Hematopoietic multipotent progenitor cell treated with erythropoietin and hydrocortisone succinate and interleukin-3 and kit ligand, for 4 days (in vitro differentiated cells): ENCODE measurements at regions not wholly inside any gene's neighbourhood (a gene's known extent, or its start where the extent isn't known, plus 50 kb on each side); places are given as distances from the start of the nearest gene placed in this dataset.
"Not testable (repeated sequence)": the region's sequence is repeated elsewhere in the genome, so short reads cannot be mapped to it uniquely, and the experiment has no call there.

Experiments used
- DNase-seq: peaks from one replicate; pipeline ENCODE4 v3.0.0-alpha.2; 2015

DNA sequence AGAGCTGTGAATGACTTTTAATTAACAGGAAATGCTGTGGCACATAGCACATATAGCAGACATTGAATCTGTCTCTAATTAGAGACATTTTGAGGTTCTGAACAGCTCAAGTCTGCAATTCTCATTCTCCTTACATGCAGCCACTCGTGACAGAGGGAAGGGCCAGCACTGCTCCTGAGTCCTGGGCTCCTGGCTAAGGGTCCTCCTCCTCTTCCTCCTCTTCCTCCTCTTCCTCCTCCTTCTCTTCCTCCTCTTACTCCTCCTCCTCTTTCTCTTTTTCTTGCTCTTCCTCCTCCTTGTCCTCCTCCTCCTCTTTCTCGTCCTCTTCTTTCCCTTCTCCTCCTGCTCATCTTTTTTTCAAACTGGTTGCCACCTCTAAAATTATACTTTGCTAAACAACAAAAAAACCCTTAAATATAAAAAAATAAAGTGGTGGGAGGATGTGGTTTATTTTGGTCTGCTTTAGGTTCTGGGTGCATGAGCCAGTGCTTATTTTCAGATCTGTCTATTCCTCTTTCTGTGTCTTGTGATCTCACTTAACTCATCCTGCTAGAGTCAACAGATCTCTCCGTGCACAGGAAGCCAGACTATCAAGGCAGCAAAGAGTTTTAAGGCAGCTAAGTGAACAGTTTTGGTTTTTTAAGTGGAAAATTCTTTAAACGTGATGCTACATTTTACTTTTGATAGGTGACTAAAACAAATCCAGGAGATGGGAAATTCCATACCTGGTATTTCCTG is 159.3 kb downstream of the CD83 start:
- DNase-seq, result peak; percentile 70

DNA sequence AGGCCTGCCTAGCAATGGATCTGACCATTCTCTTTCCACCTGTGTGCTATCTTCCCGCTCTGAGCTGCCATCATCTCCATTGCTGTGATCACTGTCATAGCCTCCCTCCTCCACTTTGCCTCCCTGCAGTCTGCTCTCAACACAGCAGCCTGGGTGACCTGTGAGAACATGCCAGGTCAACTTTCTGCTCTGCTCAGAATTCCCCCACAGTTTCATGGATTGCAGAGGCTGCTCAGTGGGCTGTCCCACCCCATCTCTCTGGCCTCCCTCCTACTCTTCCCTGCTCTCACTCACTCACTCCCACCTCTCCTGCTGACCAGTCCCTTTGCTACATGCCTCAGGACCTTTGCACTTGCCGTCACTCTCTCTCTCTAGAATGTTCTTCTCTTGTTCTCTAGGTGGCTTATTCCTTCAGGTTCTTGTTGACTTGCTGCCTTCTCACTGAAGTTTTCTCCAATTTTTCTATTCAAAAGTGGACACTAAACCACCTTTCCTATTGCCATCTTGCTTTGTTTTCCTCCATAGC is 159.9 kb downstream of the CD83 start:
- DNase-seq, result no peak

DNA sequence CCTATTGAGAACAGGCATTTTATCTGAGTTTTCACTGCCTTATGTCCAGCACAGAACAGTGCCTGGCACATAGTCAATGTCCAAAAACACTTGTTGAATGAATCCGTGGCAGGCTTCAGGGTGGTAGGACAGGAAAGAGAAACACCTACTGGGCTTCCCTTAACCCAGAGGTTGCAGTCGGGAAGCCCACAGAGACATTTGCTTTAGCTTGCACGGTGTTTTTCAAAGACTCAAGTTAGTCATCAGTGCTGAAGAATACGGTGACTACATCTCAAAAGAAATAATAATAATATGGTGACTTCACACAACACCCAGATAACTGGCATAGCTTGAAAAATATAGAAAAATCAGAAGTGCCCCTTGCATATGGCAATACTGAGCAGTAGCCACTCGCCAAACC is 160.4 kb downstream of the CD83 start:
- no peak for DNase-seq

DNA sequence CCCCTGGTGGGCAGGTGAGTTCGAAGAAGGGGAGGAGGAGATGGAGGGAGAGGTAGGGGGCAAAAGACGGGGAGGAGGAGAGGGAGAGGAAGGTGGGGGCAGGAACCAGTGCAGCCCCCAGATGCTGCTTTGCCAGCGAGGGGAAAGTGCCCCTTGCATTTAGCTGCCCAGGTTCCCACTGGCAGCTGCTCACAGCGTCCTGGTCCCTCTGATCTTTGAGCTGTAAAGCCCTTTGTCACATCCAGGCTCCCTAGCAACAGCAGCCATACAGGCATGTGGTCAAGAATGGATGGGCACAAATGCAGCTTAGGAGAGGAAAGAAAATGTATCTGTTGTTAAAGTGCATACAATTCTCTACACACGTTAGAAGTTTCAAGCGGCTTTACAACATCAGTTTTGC is 160.9 kb downstream of the CD83 start:
- DNase-seq, result no peak

DNA sequence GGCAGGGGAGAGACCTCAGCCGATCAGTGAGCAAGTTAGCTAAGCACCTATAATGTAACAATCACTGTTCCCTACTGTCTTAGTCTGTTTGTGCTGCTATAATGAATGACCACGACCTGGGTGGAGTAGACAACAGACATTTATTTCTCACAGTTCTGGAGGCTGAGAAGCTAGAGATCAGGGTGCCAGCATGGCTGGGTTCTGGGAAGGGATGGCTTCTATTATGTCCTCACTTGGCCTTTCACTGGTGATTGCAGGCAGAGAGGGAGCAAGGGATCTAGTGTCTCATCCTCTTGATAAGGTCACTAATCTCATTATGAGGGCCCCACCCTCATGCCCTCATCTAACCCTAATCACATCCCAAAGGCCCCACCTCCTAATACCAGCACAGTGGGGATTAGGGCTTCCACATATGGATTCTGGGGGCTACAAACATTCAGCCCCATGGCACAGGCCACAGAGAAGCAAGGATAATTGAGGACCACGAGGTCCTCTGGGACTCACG is 162.5 kb downstream of the CD83 start:
- no peak for DNase-seq

DNA sequence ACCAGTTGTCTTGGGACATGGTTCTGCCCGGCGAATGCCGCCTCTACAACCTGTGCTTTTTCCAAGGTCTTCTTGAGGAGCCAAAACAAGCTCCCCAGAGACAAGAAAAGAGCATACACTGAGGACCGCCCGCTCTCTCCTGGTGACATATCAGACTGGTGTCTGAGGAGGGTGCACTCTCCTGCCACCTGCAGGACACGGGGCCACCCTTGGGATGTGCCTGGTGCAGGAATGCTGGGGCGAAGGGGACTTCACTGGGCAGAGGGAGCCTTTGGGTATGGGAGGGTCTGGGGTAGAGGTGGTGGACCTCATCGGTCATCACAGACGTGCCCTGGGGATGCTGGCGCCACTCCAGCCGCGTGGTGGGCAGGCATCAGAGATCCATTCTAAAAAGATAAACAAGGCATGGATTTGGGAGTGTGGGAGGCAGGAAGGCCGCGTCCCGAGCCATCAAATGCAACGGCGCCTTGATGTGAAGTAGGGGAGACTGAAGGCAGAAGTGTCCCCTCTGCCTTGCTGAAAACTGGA is 163.3 kb downstream of the CD83 start:
- no peak for DNase-seq

DNA sequence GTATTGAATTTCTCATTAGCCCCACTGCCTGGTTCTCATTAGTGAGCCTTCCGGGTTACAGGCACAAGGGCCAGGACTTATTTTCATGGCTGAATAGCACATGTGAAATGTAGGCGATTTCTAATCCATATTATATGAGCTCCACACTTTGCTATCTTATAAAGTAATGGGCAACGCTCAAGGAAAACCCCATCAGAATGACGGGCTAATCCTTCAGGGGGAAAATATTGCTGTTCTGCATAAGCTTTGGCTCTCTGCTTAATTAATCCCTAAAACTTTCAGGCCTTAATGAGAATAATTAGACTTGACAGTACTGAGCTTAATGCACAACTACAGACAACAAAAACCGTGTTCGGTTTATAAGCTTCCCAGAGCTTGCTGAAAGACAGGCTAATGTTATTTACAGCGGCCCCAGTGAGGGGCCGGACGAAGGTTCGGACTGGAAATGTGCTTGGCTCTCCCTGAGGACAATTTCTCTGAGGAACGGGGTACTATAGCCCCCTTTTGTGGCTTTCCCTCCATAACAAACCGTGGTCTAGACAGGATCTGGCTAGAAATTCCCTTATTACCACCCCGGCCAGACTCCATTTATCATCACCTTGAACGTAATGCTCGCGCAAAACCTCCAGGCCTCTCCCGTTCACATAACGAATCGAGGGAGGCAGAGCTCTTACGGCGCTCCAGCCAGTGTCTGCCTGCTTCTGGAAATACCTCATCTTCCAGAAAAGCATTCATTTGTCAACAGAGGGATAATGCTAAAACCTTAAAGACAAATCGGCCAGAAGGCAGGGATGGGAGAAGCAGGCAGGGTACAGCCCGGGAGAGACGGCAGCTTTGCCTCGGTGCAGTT is 164.5 kb downstream of the CD83 start:
- no peak for DNase-seq

DNA sequence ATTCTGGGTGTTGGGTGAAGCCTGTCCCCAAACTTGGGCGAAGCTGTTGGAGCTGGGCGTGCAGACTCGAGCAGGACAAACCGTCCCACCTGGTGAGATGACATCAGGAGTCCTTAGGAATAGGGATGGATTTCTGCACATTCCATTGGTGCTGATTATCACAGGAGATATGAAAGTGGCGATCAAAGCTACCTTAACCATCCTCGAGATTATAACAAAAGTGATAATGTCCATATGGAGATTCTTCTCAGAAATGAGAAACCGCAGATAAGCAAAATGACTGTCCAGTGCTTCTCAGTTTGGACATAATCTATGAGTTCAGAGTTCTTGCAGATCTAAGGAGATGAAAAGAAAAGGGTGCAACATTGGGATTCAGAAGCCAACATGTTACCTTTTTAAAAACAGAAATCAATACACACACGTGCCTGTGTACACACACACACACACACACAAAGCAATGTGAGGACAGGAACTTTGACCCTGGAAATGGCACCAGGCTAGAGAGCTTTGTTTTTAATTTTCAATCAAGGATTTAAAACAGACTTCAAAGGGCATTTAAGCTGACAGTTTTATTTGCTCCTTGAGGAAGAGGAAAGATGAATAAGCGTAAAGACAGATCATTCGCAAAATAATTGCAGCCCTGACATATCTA is 165.4 kb downstream of the CD83 start:
- DNase-seq, result no peak

DNA sequence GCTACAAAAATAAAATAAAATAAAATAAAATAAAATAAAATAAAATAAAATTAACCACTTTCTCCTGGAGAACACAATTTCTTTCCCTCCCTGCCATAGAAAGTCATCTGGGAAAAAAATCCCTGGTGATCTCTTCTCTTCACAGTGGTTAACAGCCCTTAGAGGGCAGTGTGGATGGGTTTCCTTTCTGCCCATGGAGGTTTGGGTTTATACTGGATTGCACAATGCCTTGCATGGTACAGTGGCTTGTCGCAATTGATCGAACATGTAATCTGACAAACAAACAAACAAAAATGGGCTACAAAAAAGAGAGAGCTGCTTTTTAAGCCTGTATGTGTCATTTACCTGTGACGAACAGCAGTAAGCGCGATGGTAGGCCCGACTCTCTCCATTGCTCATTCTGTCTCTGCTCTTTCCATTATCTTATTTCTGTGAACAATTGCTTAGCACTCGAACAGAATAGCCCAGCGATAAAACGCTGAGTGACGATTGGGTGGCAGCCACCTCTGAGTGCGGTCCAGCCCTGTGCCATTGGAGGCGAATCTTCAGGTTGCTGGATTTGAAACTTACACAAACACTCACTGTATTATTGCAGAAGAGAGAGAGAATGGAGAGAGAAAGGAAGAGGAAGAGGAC is 166.1 kb downstream of the CD83 start:
- DNase-seq, result peak; percentile 43

DNA sequence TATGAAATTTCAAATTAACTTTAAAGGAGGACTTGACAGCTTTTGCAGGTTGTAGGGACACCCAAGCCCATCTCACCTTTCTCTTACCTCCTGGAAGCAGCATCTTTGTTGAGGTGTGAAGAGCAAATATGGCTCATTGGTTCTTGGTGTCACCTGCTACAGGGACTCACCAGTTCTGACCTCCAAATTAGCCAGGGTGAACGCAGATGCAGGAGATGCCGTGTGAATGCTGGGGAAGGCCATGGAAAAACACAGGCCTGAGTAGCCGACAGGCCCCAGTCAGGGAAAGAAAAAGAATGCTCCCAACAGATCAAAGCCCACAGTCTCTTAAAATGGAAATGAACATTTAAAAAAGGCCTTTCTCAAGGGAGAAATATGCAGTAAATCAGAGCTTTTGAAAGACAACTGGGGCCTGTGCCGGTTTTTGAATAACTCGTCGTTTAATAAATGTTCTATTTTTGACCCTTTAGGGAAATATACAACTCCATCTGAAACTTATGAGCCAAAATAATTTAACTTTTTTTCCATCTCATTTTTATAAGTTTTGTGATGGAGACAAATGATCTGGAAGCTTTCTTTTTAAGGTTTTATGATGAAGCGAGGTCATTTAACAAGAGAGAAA is 167.5 kb downstream of the CD83 start:
- DNase-seq, result no peak

DNA sequence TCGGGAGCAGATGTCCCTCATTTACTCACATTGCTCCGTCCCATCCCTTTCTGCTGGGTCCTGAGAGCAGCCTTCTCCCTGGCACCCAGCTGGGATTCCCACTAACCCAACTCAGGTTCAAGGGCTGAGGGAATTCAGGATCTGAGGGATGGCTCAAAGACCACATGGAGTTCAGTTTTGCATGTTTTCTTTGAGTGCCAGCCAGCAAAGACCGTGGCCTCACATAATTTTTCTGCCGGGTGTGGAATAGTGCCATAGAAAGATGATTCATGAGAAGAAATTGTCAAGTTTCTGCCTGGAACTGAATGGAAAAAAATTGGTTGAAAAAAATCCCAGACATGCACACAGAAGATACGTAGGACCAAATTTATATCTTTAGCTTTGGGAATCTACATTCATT is 168.6 kb downstream of the CD83 start:
- DNase-seq, result no peak

DNA sequence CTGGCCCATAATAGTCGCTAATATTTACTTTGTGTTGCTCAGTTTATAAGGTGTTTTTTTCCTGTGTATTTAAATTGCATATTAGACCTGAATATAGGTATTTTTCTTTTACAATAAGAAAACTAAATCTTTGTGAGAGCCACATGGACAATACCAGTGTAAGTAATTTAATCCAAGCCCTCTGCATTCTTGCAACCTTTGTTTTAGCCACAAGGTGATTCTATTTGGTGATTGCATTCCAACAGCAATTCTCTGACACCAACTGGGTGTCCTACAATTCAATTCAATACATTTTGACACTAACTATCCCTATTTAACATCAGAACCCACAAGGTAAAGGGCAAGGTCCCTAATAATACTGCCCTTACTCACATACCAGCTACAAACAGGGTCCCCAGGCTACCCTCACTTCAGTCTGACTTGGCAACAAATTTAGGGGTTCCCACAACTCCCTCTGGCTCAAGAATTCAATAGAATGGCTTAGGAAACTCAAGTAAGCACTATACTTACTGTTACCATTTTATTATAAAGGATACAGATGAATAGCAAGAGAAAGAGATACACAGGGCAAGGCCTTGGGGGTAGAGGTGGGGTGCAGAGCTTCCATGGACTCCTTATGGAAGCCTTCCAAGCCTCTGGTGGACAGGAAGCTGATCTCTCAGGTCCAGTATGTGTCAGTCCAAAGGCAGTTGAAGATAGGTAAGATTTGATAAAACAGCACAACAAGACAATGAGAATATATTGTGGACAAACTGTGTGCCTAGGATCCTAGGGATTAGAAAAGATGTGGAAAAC is 169.3 kb downstream of the CD83 start:
- DNase-seq, result no peak

DNA sequence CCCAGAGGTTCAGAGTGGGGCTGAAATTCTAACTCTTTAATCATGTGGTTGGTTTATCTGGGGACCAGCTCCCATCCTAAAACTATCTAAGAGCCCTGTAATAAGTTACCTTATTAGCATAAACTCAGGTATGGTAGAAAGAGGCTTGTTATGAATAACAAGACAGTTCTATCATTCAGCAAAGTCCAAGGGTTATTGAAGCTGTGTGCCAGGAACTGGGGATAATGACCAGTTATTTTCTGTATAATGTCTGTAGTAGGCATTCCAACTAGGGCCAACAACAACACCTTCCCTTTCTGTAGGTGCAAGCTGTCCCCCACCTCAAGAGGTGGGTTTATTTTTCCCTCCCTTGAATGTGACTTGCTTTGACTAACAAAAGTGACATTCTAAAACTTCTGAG is 170.1 kb downstream of the CD83 start:
- no peak for DNase-seq

DNA sequence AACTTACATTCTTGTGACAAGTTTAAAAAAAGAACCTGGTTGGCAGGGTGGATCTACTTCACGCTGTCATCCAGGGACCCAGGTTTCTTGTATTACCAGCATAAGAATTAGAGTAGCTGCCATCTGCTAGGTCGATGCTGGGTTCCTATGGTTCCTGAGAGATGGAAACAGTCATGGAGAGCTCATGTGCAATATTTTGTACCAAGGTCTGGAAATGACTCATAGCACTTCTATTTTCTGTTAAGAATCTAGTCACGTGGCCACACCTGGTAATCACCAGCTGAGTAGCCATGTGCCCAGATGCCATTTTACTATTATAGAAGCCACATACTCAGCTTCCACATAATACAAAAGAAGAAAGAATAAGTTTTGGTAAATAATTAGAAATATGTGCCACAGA is 171.3 kb downstream of the CD83 start:
- no peak for DNase-seq

DNA sequence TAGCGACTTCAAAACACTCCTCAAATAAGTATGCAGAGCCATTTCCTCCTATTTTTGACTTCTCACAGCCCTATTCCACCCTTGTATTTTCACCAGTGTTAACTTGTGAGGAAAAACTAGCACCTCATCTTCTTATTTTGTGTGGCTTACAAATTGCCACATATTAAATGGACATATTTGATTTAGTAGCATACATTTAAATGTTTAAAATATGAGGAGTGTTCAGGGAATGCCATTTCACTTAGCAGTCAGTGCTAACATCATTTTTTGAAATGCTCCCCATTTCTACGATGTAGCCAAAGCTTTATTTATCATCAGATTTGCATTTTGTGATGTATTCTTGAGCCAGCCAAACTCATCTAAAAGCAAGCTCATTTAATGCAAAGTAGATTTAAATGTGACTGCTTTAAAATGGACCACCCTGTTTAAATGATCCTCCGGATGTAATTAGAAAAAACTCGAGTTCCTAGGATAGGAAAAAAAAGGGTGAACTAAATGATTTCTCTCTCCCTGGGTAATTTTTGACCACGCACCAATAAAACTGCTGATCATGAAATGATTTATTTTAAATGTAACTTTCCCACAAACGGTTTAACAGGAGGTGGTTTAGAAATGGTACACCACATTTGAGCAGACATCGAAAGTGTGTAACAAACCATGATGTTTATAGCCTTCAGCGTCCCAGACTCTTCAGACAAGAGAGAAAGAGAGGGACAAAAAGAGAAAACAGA is 172.6 kb downstream of the CD83 start:
- DNase-seq, result peak; percentile 15

DNA sequence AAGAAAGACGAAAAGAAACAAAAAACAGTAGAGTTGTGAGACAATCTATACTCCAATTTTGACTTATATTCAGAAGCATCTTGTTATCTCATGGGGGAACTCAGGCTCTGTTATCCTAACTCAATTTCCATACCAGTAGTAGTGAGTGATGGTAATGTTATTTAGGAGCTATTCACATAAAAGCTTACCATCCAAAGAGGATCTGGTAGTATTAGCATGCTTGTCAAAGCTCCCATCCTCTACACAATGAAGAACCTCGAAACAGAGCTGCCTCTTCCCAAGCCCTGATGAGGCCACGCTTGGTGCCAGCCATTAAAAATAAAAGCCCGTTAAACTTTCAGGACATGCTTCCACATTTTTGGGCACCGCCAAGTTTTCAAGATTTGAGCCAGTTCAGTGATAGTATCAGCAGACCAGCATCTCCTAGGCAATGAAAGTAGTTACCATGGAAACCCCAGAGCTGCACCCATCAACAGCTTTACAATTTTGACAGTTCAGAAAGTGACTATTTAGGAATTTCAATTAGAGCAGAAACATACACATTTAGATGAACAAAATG is 173.3 kb downstream of the CD83 start:
- DNase-seq, result peak; percentile 15

DNA sequence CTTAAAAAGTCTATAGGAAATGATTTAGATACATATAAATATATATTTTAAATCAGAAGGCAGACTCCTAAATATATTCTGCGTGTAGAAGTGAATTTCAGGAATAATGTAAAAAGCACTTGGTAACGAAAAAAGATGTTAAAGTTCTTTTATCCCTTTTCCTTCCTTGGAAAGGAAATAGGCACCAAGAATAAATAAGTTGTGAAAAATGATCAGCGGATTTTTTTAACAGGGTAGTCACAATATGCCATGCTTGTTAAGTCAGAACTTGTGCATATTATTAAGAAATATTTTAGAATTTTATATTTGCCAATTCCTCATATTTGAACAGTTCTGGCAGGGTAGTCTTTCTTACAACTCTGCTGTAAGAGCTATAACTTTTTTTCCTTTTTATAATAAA is 173.8 kb downstream of the CD83 start:
- no peak for DNase-seq

DNA sequence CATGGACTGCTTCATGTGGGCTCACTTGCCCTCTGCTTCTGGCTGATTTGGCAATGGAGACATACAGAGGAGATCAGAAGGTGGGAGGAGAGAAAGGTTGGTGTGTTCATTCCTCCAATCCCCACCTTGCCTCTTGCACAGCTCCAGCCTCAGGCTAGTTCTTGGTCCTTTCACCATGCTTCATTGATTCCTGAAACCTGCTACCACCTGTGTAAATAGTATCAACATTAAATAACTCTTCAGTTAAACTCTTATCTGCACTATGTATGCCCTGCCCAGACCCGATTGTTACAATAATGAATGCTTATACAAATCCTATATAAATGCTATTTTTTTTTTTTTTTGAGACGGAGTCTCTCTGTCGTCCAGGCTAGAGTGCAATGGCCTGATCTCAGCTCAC is 174.5 kb downstream of the CD83 start:
- DNase-seq, result no peak

DNA sequence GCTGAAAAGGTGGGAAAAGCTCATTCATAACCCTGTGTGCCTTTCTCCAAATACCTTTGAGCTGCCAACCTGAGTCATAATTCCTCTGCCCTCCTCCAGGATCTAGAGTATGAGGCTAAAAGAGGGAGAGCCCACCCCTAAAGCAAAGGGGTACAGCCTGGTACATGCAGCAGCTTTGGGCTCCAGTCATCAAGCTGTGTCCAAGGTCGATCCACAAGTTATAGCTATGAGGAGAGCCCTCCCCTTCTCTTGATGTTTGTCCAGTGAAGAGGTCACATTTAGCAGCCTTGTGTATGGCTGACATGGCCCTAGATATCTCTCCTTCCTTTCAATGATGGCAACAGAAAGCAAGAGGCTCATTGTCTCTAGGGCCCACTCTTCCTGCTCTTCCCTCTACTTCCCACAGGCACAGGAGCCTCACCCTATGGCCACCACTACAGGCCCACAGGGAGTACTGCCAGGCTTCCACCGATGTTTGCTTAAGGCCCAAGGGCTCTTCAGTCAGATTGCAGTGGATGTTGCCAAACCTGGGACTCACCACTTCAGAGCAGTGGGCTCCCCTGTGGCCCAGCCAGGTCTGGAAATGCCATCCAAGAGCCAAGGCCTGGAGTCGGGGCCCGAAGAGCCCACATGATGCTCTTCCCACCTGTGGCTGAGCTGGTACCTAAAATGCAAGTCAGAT is 176.8 kb downstream of the CD83 start:
- no peak for DNase-seq

DNA sequence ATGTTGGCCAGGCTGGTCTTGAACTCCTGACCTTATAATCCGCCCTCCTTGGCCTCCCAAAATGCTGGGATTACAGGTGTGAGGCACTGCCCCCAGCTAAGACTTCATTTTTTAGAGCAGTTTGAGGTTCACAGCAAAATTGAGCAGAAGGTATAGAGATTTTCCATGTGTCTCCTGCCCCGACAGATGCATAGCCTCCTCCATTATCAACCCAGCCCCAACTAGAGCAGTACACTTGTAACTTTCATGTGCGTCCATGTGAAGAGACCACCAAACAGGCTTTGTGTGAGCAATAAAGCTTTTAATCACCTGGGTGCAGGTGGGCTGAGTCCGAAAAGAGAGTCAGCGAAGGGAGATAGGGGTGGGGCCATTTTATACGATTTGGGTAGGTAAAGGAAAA is 179.1 kb downstream of the CD83 start:
- DNase-seq, result not testable (repeated sequence)
